HepG2 (cell line): ENCODE measurements at regions not wholly inside any gene's neighbourhood (a gene's known extent, or its start where the extent isn't known, plus 50 kb on each side); places are given as distances from the start of the nearest gene placed in this dataset.
"Not testable (repeated sequence)": the region's sequence is repeated elsewhere in the genome, so short reads cannot be mapped to it uniquely, and the experiment has no call there.

ENCODE experiments used
- ATAC-seq: fragments of 200-7000 bp; cut with Tn5 transposase; 3 replicates; pipeline ENCODE4 v1.9.1; 2020; ENCODE audit warnings: mild to moderate bottlenecking, moderate library complexity
- BruUV-seq: library from RNA; stranded (reverse); fragments of 400-500 nt; replicated peaks from 2 replicates; lab custom pipeline; 2021; lab: Mats Ljungman, UMichigan
- CTCF ChIA-PET: fragments of 300-600 bp; formaldehyde crosslinking; extraction: SDS; loops from one replicate; lab custom pipeline; 2021; ENCODE audit warnings: low total read pairs, inconsistent platforms, low intra/inter-chr PET ratio; lab: Yijun Ruan, JAX
- POLR2A ChIA-PET: fragments of 350-600 bp; sonication (Branson Sonifier 250); formaldehyde crosslinking; loops from one replicate; lab custom pipeline; 2020; ENCODE audit warnings: antibody characterized with exemption, inconsistent platforms; lab: Yijun Ruan, JAX
- DNase-seq: peaks from one replicate; pipeline ENCODE4 v3.0.0-alpha.2; 2015; ENCODE audit warnings: low spot score
- FAIRE-seq: peaks from 3 replicates; lab custom pipeline; 2011; peaks lifted over from hg19 to GRCh38; lab: Jason Lieb, UNC
- H2AFZ ChIP-seq: one replicate; pipeline ENCODE4 v1.6.1; 2011; ENCODE audit warnings: low read length, inconsistent platforms
- H3K27ac ChIP-seq: fragments of 300-600 bp; 3 replicates; pipeline ENCODE4 v1.8.0; 2011; ENCODE audit warnings: mixed run types, mild to moderate bottlenecking, mixed read lengths, low read length, inconsistent platforms; ENCODE audit not compliant: insufficient read depth; ENCODE audit errors: extremely low read length
- H3K27me3 ChIP-seq, 2 experiments: fragments of 200-600 bp in 1 of 2; 2 replicates in 1 of 2; 3 replicates in 1 of 2; pipeline versions ENCODE4 v1.6.0 to v1.8.0; 2011; ENCODE audit warnings: low read length in 2 of 2, mild to moderate bottlenecking in 2 of 2, moderate library complexity in 2 of 2, inconsistent platforms in 1 of 2; ENCODE audit not compliant: insufficient read depth in 2 of 2, control insufficient read depth in 1 of 2
- H3K36me3 ChIP-seq, 2 experiments: fragments of 200-600 bp in 1 of 2; replicated peaks in 1 of 2; 2 replicates in 1 of 2; 3 replicates in 1 of 2; pipeline versions ENCODE4 v1.5.1 to v1.8.0; 2011; ENCODE audit warnings: low read length in 2 of 2, inconsistent platforms in 1 of 2; ENCODE audit not compliant: insufficient read depth in 2 of 2, control insufficient read depth in 1 of 2
- H3K4me1 ChIP-seq: 2 replicates; pipeline ENCODE4 v1.5.1; 2012; ENCODE audit warnings: low read length, inconsistent platforms; ENCODE audit not compliant: insufficient read depth
- H3K4me2 ChIP-seq: 2 replicates; pipeline ENCODE4 v1.6.0; 2011; ENCODE audit warnings: low read depth, low read length, inconsistent platforms
- H3K4me3 ChIP-seq, 3 experiments: fragments of 200-600 bp in 1 of 3; sonication (generic), shearing (Covaris generic) in 1 of 3; replicated peaks in 1 of 3; 2 replicates each; pipeline ENCODE4 v1.5.1; 2011 to 2016; ENCODE audit warnings: low read length in 3 of 3, inconsistent platforms in 2 of 3, low read depth in 2 of 3, mild to moderate bottlenecking in 2 of 3, control low read depth in 1 of 3, mixed read lengths in 1 of 3; ENCODE audit not compliant: insufficient read depth in 1 of 3
- H3K79me2 ChIP-seq: one replicate; pipeline ENCODE4 v1.6.1; 2011; ENCODE audit warnings: low read length, inconsistent platforms; ENCODE audit not compliant: insufficient read depth
- H3K9ac ChIP-seq: 2 replicates; pipeline ENCODE4 v1.6.0; 2011; ENCODE audit warnings: mild to moderate bottlenecking, low read depth, low read length, inconsistent platforms; ENCODE audit not compliant: insufficient read depth
- H3K9me3 ChIP-seq: 2 replicates; pipeline ENCODE4 v1.5.1; 2012; ENCODE audit warnings: mild to moderate bottlenecking, low read length
- H4K20me1 ChIP-seq: 2 replicates; pipeline ENCODE4 v1.6.0; 2011; ENCODE audit warnings: inconsistent platforms, mild to moderate bottlenecking, low read length, moderate library complexity; ENCODE audit not compliant: insufficient read depth
- CBFB ChIP-seq: sonication (generic); formaldehyde crosslinking; IDR thresholded peaks from 2 replicates; pipeline ENCODE4 v1.4.0; 2020; ENCODE audit warnings: missing genetic modification reagents
- ZMYM2 ChIP-seq: sonication (generic); formaldehyde crosslinking; IDR thresholded peaks from 2 replicates; pipeline ENCODE4 v1.8.0; 2022; ENCODE audit warnings: mild to moderate bottlenecking, missing genetic modification reagents
- ZNF501 ChIP-seq: sonication (generic); formaldehyde crosslinking; IDR thresholded peaks from 2 replicates; pipeline ENCODE4 v1.5.1; 2020; ENCODE audit warnings: mild to moderate bottlenecking, moderate library complexity, missing genetic modification reagents
- WGBS: methylation state at CpG from one replicate; pipeline ENCODE4 v1.1.6; 2017; ENCODE audit warnings: low lambda C conversion rate; 5-methylcytosine and 5-hydroxymethylcytosine counted together
- in situ Hi-C: cut with HindIII; loops from 2 replicates; pipeline ENCODE4 v1.10.0; 2017; ENCODE audit warnings: low pct_unique_long_range_greater_than_20kb; ENCODE audit not compliant: extremely low pct_ligation_motif_present
- intact Hi-C: fragments of 100-400 bp; cut with micrococcal nuclease; formaldehyde crosslinking; loops from one replicate; pipeline ENCODE4 v1.10.0; 2022; ENCODE audit not compliant: unreplicated experiment
- TF ChIP-seq, protein P1 (sequence below): sonication (generic); formaldehyde crosslinking; IDR thresholded peaks from 2 replicates; pipeline ENCODE4 v1.4.0; 2020; ENCODE audit warnings: mild to moderate bottlenecking, missing genetic modification reagents
- TF ChIP-seq, protein P2 (sequence below): sonication (generic); formaldehyde crosslinking; IDR thresholded peaks from 2 replicates; pipeline ENCODE4 v1.4.0; 2020; ENCODE audit warnings: missing genetic modification reagents

DNA sequence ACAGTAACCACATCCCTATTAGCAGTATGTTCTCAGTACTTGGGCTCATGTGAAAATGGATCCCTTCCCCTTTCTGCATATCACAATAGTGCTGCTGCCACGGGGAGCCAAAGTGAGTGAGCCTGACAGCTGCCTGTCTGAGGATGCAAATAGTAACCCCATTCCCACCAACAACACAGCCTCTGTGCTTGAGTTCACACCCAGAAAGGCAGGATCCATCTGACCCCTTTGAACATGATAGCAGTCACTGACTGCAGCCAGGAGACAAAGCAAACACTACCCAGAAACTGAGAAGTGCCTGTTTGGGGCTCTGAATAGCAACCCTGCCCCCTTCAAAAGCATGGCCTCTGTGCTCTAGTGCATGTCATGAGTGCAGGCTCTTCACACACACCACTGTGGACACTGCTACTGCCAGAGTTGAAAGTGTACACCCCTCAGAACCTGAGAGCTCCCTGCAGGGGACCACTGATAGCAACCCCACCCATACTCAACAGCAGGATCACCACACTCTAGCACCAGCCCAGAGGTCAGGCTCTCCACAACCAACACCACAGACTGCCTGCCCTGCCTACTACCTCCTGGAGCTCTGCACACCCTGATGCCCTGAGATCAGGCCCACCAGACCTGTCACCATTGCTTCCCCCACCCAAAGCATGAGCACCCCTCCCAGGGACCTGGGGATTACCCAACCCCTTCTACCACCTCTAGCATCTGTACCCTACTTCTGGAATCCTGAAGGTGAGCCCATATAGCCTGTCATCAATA, 1563.5 kb upstream of the PRR20A start (continued):
- TF ChIP-seq, protein P1, sequence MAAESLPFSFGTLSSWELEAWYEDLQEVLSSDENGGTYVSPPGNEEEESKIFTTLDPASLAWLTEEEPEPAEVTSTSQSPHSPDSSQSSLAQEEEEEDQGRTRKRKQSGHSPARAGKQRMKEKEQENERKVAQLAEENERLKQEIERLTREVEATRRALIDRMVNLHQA (CRISPR knock-in tag): no peak
- TF ChIP-seq ZNF501 (CRISPR knock-in tag): no peak

DNA sequence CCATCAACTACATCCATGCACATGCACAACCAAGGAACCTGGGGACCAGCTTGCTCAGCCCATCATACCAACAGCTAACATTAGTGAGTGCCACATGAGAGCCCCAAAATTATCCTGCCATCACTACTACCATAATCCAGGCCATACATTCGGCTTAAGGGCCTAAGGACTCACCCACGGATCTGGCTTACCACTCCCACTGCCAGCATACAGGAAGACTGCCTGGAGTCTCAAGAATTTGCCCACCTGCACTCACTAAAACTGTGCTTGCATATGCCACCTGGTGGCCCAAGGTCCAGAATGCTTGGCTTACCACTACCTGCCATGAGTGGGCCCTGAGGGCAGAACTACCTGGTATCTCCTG, 1562.9 kb upstream of the PRR20A start:
- Histone ChIP-seq H3K4me1 (no peaks in the 10 kb centered on the region), H3K27me3 (no peaks in the 10 kb centered on the region), H3K4me3 (no peak overlapping the region), H2AFZ (no peak overlapping the region), H3K79me2 (no peaks in the 10 kb centered on the region), H3K36me3 (no peaks in the 10 kb centered on the region), H3K9ac (no peak overlapping the region), H3K4me2 (no peak overlapping the region), H3K9me3 (peaks cover 18% of the 10 kb centered on the region), H4K20me1 (no peaks in the 10 kb centered on the region), H3K27ac (no peak overlapping the region)
- in situ Hi-C loops (no loop called here), intact Hi-C loops (no loop called here)
- no peak for ATAC-seq
- no TSS peak for BruUV-seq
- FAIRE-seq: no peak
- WGBS: 0% methylated on average over 1 of the region's 2 CpGs
- TF ChIP-seq, protein P2, sequence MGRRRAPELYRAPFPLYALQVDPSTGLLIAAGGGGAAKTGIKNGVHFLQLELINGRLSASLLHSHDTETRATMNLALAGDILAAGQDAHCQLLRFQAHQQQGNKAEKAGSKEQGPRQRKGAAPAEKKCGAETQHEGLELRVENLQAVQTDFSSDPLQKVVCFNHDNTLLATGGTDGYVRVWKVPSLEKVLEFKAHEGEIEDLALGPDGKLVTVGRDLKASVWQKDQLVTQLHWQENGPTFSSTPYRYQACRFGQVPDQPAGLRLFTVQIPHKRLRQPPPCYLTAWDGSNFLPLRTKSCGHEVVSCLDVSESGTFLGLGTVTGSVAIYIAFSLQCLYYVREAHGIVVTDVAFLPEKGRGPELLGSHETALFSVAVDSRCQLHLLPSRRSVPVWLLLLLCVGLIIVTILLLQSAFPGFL: no peak
- no peak for TF ChIP-seq CBFB
- no peak for TF ChIP-seq ZMYM2 (CRISPR knock-in tag)
- CTCF ChIA-PET: no interaction called here
- POLR2A ChIA-PET: no interaction called here
- DNase-seq: no peak

DNA sequence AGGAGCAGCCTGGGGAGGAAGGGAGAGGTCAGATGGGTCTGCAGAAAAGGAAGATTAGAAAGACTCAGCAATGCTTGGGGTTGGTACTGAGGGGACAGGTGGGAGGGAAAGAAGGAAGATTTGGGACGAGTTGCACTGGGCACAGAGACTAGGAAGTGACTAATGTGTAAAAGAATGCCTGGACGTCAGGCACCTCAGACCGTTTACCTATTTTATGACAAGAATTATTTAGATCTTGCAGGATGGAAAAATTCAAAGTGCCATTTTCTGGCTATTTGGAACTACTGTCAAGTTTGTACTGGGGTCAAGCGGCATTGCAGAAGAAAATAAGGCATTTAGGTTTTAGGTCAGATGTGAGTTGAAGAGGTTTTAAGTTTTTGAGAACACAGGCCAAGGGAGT, 1558.4 kb upstream of the PRR20A start:
- DNase-seq, in situ Hi-C loops, intact Hi-C loops, H3K27ac ChIP-seq, BruUV-seq, H3K9me3 ChIP-seq, H3K4me2 ChIP-seq, H3K79me2 ChIP-seq, H3K4me1 ChIP-seq, POLR2A ChIA-PET, H3K4me3 ChIP-seq, H3K27me3 ChIP-seq, H3K36me3 ChIP-seq, CTCF ChIA-PET, ATAC-seq, H2AFZ ChIP-seq, FAIRE-seq, H3K9ac ChIP-seq, H4K20me1 ChIP-seq: not testable (repeated sequence)
- WGBS: 8% methylated on average over 4 of the region's 4 CpGs
